H1 (cell line): ENCODE measurements at regions not wholly inside any gene's neighbourhood (a gene's known extent, or its start where the extent isn't known, plus 50 kb on each side); places are given as distances from the start of the nearest gene placed in this dataset.

ENCODE experiments used
- CTCF ChIA-PET: fragments of 300-600 bp; sonication (Branson Sonifier 250); formaldehyde crosslinking; loops from one replicate; lab custom pipeline; 2021; ENCODE audit not compliant: partially characterized antibody; lab: Charles Lee
- POLR2A ChIA-PET: fragments of 300-600 bp; sonication (Branson Sonifier 250); formaldehyde crosslinking; loops from one replicate; lab custom pipeline; 2021; ENCODE audit warnings: inconsistent platforms; ENCODE audit not compliant: partially characterized antibody; lab: Charles Lee
- DNase-seq, 2 experiments: peaks; one replicate each; pipeline versions ENCODE4 v3.0.0 to v3.0.0-alpha.2; 2010 to 2022; ENCODE audit warnings: low spot score in 2 of 2, low read depth in 1 of 2, mixed read lengths in 1 of 2
- FAIRE-seq: peaks from 2 replicates; lab custom pipeline; 2011; peaks lifted over from hg19 to GRCh38; lab: Jason Lieb, UNC
- H2AFZ ChIP-seq: 2 replicates; pipeline ENCODE4 v1.8.1; 2012; ENCODE audit warnings: low read length, inconsistent platforms
- H2AK5ac ChIP-seq: 2 replicates; pipeline ENCODE4 v1.6.1; 2013; ENCODE audit warnings: low read depth, low read length
- H2BK120ac ChIP-seq: replicated peaks from 2 replicates; pipeline ENCODE3; 2013; ENCODE audit warnings: low read depth, low read length, inconsistent platforms
- H2BK12ac ChIP-seq: 2 replicates; pipeline ENCODE4 v1.6.1; 2013; ENCODE audit warnings: low read depth, low read length
- H2BK15ac ChIP-seq: 2 replicates; pipeline ENCODE4 v1.6.1; 2013; ENCODE audit warnings: low read length
- H2BK20ac ChIP-seq: 2 replicates; pipeline ENCODE4 v1.6.1; 2013; ENCODE audit warnings: low read length
- H2BK5ac ChIP-seq: 2 replicates; pipeline ENCODE4 v1.6.1; 2013; ENCODE audit warnings: low read depth, low read length
- H3K14ac ChIP-seq: 2 replicates; pipeline ENCODE4 v1.6.1; 2013; ENCODE audit warnings: inconsistent platforms; ENCODE audit not compliant: insufficient read length
- H3K18ac ChIP-seq: 2 replicates; pipeline ENCODE4 v1.6.1; 2013; ENCODE audit warnings: low read length; ENCODE audit errors: extremely low read depth
- H3K23ac ChIP-seq: 2 replicates; pipeline ENCODE4 v1.6.1; 2013; ENCODE audit warnings: inconsistent platforms; ENCODE audit not compliant: insufficient read length
- H3K23me2 ChIP-seq: 2 replicates; pipeline ENCODE4 v1.6.1; 2013; ENCODE audit warnings: low read depth, low read length
- H3K27ac ChIP-seq: 2 replicates; pipeline ENCODE4 v1.6.1; 2011; ENCODE audit warnings: low read depth, low read length, inconsistent platforms
- H3K27me3 ChIP-seq, 4 experiments: replicated peaks in 1 of 4; 1 replicate in 1 of 4; 2 replicates in 3 of 4; pipeline versions ENCODE4 v1.6.1 to v1.8.1; 2011 to 2013; ENCODE audit warnings: low read length in 3 of 4, mild to moderate bottlenecking in 3 of 4, inconsistent platforms in 2 of 4, mixed read lengths in 2 of 4, moderate library complexity in 1 of 4; ENCODE audit not compliant: control insufficient read depth in 3 of 4, insufficient read depth in 3 of 4; ENCODE audit errors: extremely low read depth in 1 of 4
- H3K36me3 ChIP-seq, 4 experiments: 2 replicates each; pipeline versions ENCODE4 v1.6.1 to v1.8.1; 2011 to 2013; ENCODE audit warnings: mild to moderate bottlenecking in 4 of 4, low read length in 3 of 4, moderate library complexity in 2 of 4, control low read depth in 1 of 4, inconsistent platforms in 1 of 4; ENCODE audit not compliant: insufficient read depth in 4 of 4, control insufficient read depth in 2 of 4
- H3K4ac ChIP-seq: replicated peaks from 2 replicates; pipeline ENCODE3; 2013; ENCODE audit warnings: low read length, low read depth, mixed read lengths, inconsistent platforms; ENCODE audit not compliant: insufficient read length
- H3K4me1 ChIP-seq, 4 experiments: replicated peaks in 1 of 4; 1 replicate in 1 of 4; 2 replicates in 3 of 4; pipeline versions ENCODE4 v1.6.1 to v1.8.1; 2011 to 2013; ENCODE audit warnings: low read length in 3 of 4, inconsistent platforms in 2 of 4, mixed read lengths in 1 of 4; ENCODE audit not compliant: insufficient read depth in 4 of 4, control insufficient read depth in 3 of 4
- H3K4me2 ChIP-seq, 2 experiments: 2 replicates each; pipeline versions ENCODE4 v1.6.1 to v1.8.1; 2011 to 2013; ENCODE audit warnings: low read depth in 2 of 2, low read length in 2 of 2, control low read depth in 1 of 2, inconsistent platforms in 1 of 2, mild to moderate bottlenecking in 1 of 2; ENCODE audit not compliant: insufficient read depth in 1 of 2
- H3K4me3 ChIP-seq, 4 experiments: fragments of 200-600, 300-600 bp in 1 of 4; sonication (generic), shearing (Covaris generic), sonication (Bioruptor Twin) in 1 of 4; 2 replicates each; pipeline versions ENCODE4 v1.5.1 to v1.8.1; 2011 to 2016; ENCODE audit warnings: low read length in 4 of 4, low read depth in 3 of 4, control low read depth in 2 of 4, inconsistent platforms in 2 of 4, mild to moderate bottlenecking in 2 of 4, mixed read lengths in 1 of 4, moderate library complexity in 1 of 4; ENCODE audit not compliant: insufficient read depth in 2 of 4; ENCODE audit errors: extremely low read depth in 1 of 4
- H3K56ac ChIP-seq: replicated peaks from 2 replicates; pipeline ENCODE3; 2013; ENCODE audit warnings: low read depth, mild to moderate bottlenecking, mixed read lengths, low read length, inconsistent platforms; ENCODE audit not compliant: insufficient read length
- H3K79me1 ChIP-seq: 2 replicates; pipeline ENCODE4 v1.6.1; 2013; ENCODE audit warnings: low read depth, low read length, control low read depth
- H3K79me2 ChIP-seq, 2 experiments: 2 replicates each; pipeline versions ENCODE4 v1.6.1 to v1.8.1; 2012 to 2013; ENCODE audit warnings: low read length in 2 of 2, mild to moderate bottlenecking in 2 of 2, inconsistent platforms in 1 of 2; ENCODE audit not compliant: insufficient read depth in 2 of 2, control insufficient read depth in 1 of 2
- H3K9ac ChIP-seq, 4 experiments: replicated peaks in 1 of 4; 1 replicate in 1 of 4; 2 replicates in 3 of 4; pipeline versions ENCODE4 v1.6.1 to v1.8.1; 2011 to 2013; ENCODE audit warnings: low read depth in 3 of 4, low read length in 3 of 4, control low read depth in 2 of 4, mild to moderate bottlenecking in 2 of 4, moderate library complexity in 2 of 4, inconsistent platforms in 1 of 4; ENCODE audit errors: extremely low read depth in 1 of 4
- H3K9me3 ChIP-seq, 2 experiments: 2 replicates each; pipeline versions ENCODE4 v1.6.1 to v1.8.1; 2012 to 2013; ENCODE audit warnings: mild to moderate bottlenecking in 2 of 2, moderate library complexity in 2 of 2, control low read depth in 1 of 2, inconsistent platforms in 1 of 2, low read depth in 1 of 2, low read length in 1 of 2, mixed read lengths in 1 of 2; ENCODE audit not compliant: insufficient read depth in 2 of 2
- H4K20me1 ChIP-seq, 2 experiments: replicated peaks in 1 of 2; 2 replicates each; pipeline versions ENCODE3 to v1.8.1; 2011 to 2013; ENCODE audit warnings: inconsistent platforms in 2 of 2, low read length in 2 of 2, mild to moderate bottlenecking in 1 of 2; ENCODE audit not compliant: insufficient read depth in 2 of 2, control insufficient read depth in 1 of 2
- H4K5ac ChIP-seq: 2 replicates; pipeline ENCODE4 v1.6.1; 2013; ENCODE audit warnings: low read length, low read depth, mixed read lengths, inconsistent platforms; ENCODE audit not compliant: insufficient read length
- H4K8ac ChIP-seq: 2 replicates; pipeline ENCODE4 v1.8.0; 2013; ENCODE audit warnings: mild to moderate bottlenecking, moderate library complexity, low read length, inconsistent platforms; ENCODE audit not compliant: insufficient read depth; ENCODE audit errors: extremely low read depth
- H4K91ac ChIP-seq: replicated peaks from 2 replicates; pipeline ENCODE3; 2013; ENCODE audit warnings: low read length, mixed read lengths, inconsistent platforms; ENCODE audit not compliant: insufficient read length
- CHD1 ChIP-seq: IDR thresholded peaks from 2 replicates; pipeline ENCODE4 v1.6.1; 2012; ENCODE audit warnings: low read depth, low read length, improper control_type of control experiment
- EP300 ChIP-seq, 2 experiments: IDR thresholded peaks; 1 replicate in 1 of 2; 2 replicates in 1 of 2; pipeline ENCODE4 v1.6.1; 2011 to 2012; ENCODE audit warnings: low read depth in 2 of 2, low read length in 2 of 2, mild to moderate bottlenecking in 2 of 2, borderline replicate concordance in 1 of 2, inconsistent platforms in 1 of 2, moderate library complexity in 1 of 2
- GTF2F1 ChIP-seq: IDR thresholded peaks from 2 replicates; pipeline ENCODE4 v1.6.1; 2012; ENCODE audit warnings: low read depth, low read length, improper control_type of control experiment, borderline replicate concordance
- HDAC2 ChIP-seq, 2 experiments: fragments of 300-600 bp in 1 of 2; sonication (generic) in 1 of 2; IDR thresholded peaks; 2 replicates each; pipeline ENCODE4 v1.6.1; 2011 to 2012; ENCODE audit warnings: low read depth in 2 of 2, low read length in 2 of 2, mild to moderate bottlenecking in 2 of 2, moderate library complexity in 2 of 2, borderline replicate concordance in 1 of 2, inconsistent platforms in 1 of 2
- HDAC6 ChIP-seq: IDR thresholded peaks from one replicate; pipeline ENCODE4 v1.7.1; 2012; ENCODE audit warnings: low read depth, mild to moderate bottlenecking, inconsistent platforms, low read length, moderate library complexity
- KDM5A ChIP-seq: fragments of 200-600 bp; IDR thresholded peaks from 2 replicates; pipeline ENCODE4 v1.7.1; 2012; ENCODE audit warnings: mild to moderate bottlenecking, low read length, inconsistent platforms, mixed read lengths
- SP2 ChIP-seq: IDR thresholded peaks from 2 replicates; pipeline ENCODE4 v1.6.1; 2012; ENCODE audit warnings: mild to moderate bottlenecking, low read length, inconsistent platforms
- WGBS, 2 experiments: shearing (Covaris generic) in 1 of 2; methylation state at CpG; one replicate each; pipeline versions ENCODE4 v1.1.6 to v1.1.7; 2013 to 2015; ENCODE audit warnings: low lambda C conversion rate in 2 of 2, mixed read lengths in 2 of 2, inconsistent platforms in 1 of 2, low coverage in 1 of 2, missing lambda C conversion rate in 1 of 2; ENCODE audit not compliant: insufficient replicate concordance in 2 of 2, insufficient coverage in 1 of 2, insufficient read length in 1 of 2; ENCODE audit errors: extremely low coverage in 1 of 2, missing lambda C conversion rate in 1 of 2; 5-methylcytosine and 5-hydroxymethylcytosine counted together
- TF ChIP-seq, protein P1 (sequence below): IDR thresholded peaks from 2 replicates; pipeline ENCODE4 v1.6.1; 2011; ENCODE audit warnings: low read depth, mild to moderate bottlenecking, low read length; ENCODE audit not compliant: insufficient read depth

DNA sequence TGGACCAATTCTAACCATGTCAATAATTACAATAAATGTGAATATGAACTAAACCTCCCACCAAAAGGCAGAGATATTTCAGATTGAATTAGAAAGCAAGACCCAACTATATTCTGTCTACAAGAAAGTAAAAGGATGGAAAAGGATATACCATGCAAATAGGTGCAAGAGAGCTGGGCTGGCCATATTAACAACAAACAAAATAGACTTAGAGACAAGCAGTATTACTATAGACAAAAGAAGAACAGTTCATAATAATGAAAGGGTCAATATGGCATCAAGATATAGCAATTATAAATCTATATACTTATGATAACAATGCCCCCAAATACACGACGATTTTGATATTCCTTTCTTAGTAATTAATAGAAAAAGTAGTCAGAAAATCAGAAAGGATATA, 67.3 kb upstream of the IFFO2 start:
- Histone ChIP-seq H3K9me3 (no peaks in the 10 kb centered on the region), H2BK15ac (no peak overlapping the region), H3K4me1 (peaks cover 0 to 4% (median 0%) of the 10 kb centered on the region in 4 experiments; a peak in 3 of 7 replicates), H3K23ac (no peak overlapping the region), H2BK5ac (no peak overlapping the region), H3K27ac (no peak overlapping the region), H2BK12ac (no peak overlapping the region), H3K14ac (no peak overlapping the region), H3K4ac (no peak overlapping the region), H2AK5ac (no peak overlapping the region), H3K23me2 (no peaks in the 10 kb centered on the region), H4K8ac (no peak overlapping the region), H3K4me2 (no peak overlapping the region), H2BK20ac (no peak overlapping the region), H3K56ac (no peak overlapping the region), H3K4me3 (no peak overlapping the region), H2BK120ac (no peak overlapping the region), H2AFZ (no peak overlapping the region), H3K9ac (no peak overlapping the region), H3K36me3 (no peaks in the 10 kb centered on the region), H3K79me1 (no peaks in the 10 kb centered on the region), H4K5ac (no peak overlapping the region), H3K18ac (no peak overlapping the region), H3K79me2 (no peaks in the 10 kb centered on the region), H4K91ac (no peak overlapping the region), H3K27me3 (no peaks in the 10 kb centered on the region), H4K20me1 (no peaks in the 10 kb centered on the region)
- 80% methylated on average over 2 of the region's 2 CpGs; no CpG with 5 or more reads in 1 of the 2 experiments for WGBS, 2 experiments
- FAIRE-seq: no peak
- TF ChIP-seq SP2: no peak
- TF ChIP-seq GTF2F1: no peak
- TF ChIP-seq CHD1: no peak
- no peak for TF ChIP-seq HDAC2 (IDR thresholded peaks at IDR 0.05; ENCODE audit: borderline replicate concordance in 1 of 2, low read depth in 2 of 2, low read length in 2 of 2)
- no peak for TF ChIP-seq KDM5A
- TF ChIP-seq, protein P1, sequence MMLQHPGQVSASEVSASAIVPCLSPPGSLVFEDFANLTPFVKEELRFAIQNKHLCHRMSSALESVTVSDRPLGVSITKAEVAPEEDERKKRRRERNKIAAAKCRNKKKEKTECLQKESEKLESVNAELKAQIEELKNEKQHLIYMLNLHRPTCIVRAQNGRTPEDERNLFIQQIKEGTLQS: no peak
- TF ChIP-seq HDAC6: no peak
- no peak for TF ChIP-seq EP300 (IDR thresholded peaks at IDR 0.05; ENCODE audit: borderline replicate concordance in 1 of 2, low read depth in 2 of 2, low read length in 2 of 2)
- POLR2A ChIA-PET: no interaction called here
- CTCF ChIA-PET: interaction anchor here (1.2 kb wide), 1 partner anchor 12 kb away, joined by 3 read pairs; no protein-coding TSS in a partner anchor
- DNase-seq: no peak
